Brain microvascular endothelial cell (primary cell): ENCODE measurements at regions not wholly inside any gene's neighbourhood (a gene's known extent, or its start where the extent isn't known, plus 50 kb on each side); places are given as distances from the start of the nearest gene placed in this dataset.

Experiments used
- DNase-seq: peaks from one replicate; pipeline ENCODE4 v3.0.0-alpha.2; 2020
- H3K27ac ChIP-seq: fragments of 250-450 bp; sonication (Bioruptor Pico); 2 replicates; pipeline ENCODE4 v1.5.1; 2020; ENCODE audit warnings: mild to moderate bottlenecking, moderate library complexity
- H3K27me3 ChIP-seq: fragments of 250-450 bp; sonication (Bioruptor Pico); replicated peaks from 2 replicates; pipeline ENCODE4 v1.5.1; 2020; ENCODE audit warnings: mild to moderate bottlenecking
- H3K36me3 ChIP-seq: fragments of 250-450 bp; sonication (Bioruptor Pico); replicated peaks from 2 replicates; pipeline ENCODE4 v1.5.1; 2020; ENCODE audit warnings: mild to moderate bottlenecking
- H3K4me3 ChIP-seq: 2 replicates; pipeline ENCODE4 v1.5.1; 2011; ENCODE audit warnings: low read depth, mild to moderate bottlenecking, control low read depth, low read length, moderate library complexity
- CTCF ChIP-seq: IDR thresholded peaks from 2 replicates; pipeline ENCODE4 v1.5.1; 2011; ENCODE audit warnings: low read depth, mild to moderate bottlenecking, moderate library complexity, low read length, control low read depth, inconsistent platforms; ENCODE audit errors: missing control alignments
- in situ Hi-C: cut with HindIII; loops from 2 replicates; pipeline ENCODE4 v1.10.0; 2017; ENCODE audit warnings: low sequenced_read_pairs, low pct_ligation_motif_present

DNA sequence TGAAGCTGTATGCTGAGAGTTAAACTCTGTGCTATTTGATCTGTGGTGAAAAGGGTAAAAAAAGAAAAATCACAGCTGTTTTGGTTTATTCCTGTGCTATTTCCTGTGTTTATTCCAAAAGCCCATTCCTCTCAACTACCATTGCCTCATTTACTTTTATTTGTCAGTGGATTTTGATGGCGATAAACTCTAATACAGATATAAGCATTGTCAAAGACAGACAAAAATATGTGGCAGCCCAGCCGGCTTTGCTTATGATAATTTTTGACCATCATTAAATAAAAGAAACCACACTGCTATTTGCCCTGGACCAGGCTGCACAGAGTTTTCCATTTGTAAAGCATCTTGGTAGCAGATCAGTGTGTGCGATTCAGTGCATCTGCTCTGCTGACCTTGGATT, 473.6 kb upstream of the ASIC2 start:
- Histone ChIP-seq H3K27ac (no peak overlapping the region), H3K27me3 (no peaks in the 10 kb centered on the region), H3K4me3 (no peak overlapping the region), H3K36me3 (no peaks in the 10 kb centered on the region)
- no peak for DNase-seq
- in situ Hi-C loops = no loop called here
- no peak for TF ChIP-seq CTCF

DNA sequence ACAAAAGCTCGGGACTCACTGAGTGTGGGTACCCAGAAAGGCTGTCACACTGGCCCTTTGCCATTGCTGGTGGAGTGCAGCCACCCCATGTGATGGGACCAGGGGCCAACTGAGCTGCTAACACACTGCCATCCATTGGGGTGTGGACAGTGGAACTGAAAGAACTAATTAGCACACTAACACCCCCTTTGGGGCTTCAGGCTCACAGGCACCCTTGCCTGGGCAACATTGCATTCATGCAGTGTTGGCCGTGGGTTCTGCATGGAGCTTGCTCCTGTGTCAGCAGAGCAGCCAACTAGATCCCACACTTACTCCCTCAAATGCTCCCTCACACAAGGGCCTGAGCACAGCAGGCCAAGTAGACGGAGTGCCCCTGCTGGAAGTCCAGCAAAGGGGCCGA, 476.0 kb upstream of the ASIC2 start:
- in situ Hi-C loops = no loop called here

GRCh38 chr17:33776304-33776703, 478.8 kb upstream of the CCL2 start:
- Histone ChIP-seq H3K27me3 (no peaks in the 10 kb centered on the region), H3K36me3 (no peaks in the 10 kb centered on the region), H3K4me3 (no peak overlapping the region), H3K27ac (no peak overlapping the region)
- in situ Hi-C loops = no loop called here
- no peak for TF ChIP-seq CTCF
- no peak for DNase-seq

More for the DNA sequence above, 476.0 kb upstream of the ASIC2 start:
- Histone ChIP-seq H3K27ac (no peak overlapping the region), H3K36me3 (no peaks in the 10 kb centered on the region), H3K4me3 (no peak overlapping the region), H3K27me3 (no peaks in the 10 kb centered on the region)
- no peak for TF ChIP-seq CTCF
- DNase-seq = no peak

DNA sequence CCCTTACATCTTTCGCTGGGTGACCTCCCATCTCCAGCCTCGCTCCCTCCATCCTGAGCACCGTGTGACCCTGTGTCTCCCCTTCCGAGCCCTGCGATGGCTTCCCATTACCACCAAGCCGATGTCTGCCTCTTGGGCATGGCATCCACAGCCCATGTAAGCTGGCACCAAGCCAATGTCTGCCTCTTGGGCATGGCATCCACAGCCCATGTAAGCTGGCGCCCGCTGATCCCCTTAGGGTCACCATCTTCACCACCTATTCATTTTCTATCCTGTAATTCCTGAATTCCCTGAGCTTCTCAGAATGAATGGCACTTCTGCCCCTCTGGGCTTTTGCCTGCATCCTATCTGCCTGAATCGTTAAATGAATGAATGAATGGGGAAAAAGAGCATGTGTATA, 478.2 kb upstream of the CCL2 start:
- no peak for DNase-seq
- Histone ChIP-seq H3K27me3 (no peaks in the 10 kb centered on the region), H3K36me3 (no peaks in the 10 kb centered on the region), H3K4me3 (no peak overlapping the region), H3K27ac (no peak overlapping the region)
- in situ Hi-C loops = no loop called here
- no peak for TF ChIP-seq CTCF

DNA sequence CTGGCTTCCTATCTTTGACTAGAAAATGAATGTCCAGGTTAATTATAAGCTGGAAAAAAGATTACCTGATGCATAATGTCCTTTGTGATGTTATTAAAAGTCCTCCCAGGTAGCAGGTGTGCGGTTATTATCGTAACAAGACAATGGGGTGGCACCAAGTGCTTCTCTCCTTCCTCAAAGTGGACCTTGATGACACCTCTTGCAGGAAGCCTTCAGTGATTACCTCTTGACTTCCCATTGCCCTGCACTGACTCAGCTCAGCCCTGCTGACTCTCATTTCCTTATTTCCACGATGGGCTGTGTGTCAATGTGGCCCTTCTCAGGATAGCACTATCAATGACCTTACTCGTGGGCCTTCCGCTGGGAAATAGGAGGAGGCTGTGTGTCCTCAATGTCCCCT, 477.4 kb upstream of the CCL2 start:
- Histone ChIP-seq H3K36me3 (no peaks in the 10 kb centered on the region), H3K4me3 (no peak overlapping the region), H3K27me3 (no peaks in the 10 kb centered on the region), H3K27ac (no peak overlapping the region)
- no peak for TF ChIP-seq CTCF
- no peak for DNase-seq
- in situ Hi-C loops = no loop called here

- no peak for TF ChIP-seq CTCF
- in situ Hi-C loops = no loop called here
- no peak for DNase-seq
Observed at GRCh38 chr17:33778505-33779233, 476.4 kb upstream of the CCL2 start.

More at GRCh38 chr17:33778505-33779233, 476.4 kb upstream of the CCL2 start:
- Histone ChIP-seq H3K36me3 (no peaks in the 10 kb centered on the region), H3K4me3 (no peak overlapping the region), H3K27ac (no peak overlapping the region), H3K27me3 (no peaks in the 10 kb centered on the region)
